Dedifferentiated amniotic fluid mesenchymal stem cell (primary cell): ENCODE measurements at regions not wholly inside any gene's neighbourhood (a gene's known extent, or its start where the extent isn't known, plus 50 kb on each side); places are given as distances from the start of the nearest gene placed in this dataset.
A peak's percentile ranks its signal among the peaks of the same experiment; 100 is the strongest.
"Not testable (repeated sequence)": the region's sequence is repeated elsewhere in the genome, so short reads cannot be mapped to it uniquely, and the experiment has no call there.

Experiments
- DNase-seq: peaks from one replicate; pipeline ENCODE4 v3.0.0-alpha.2; 2016; ENCODE audit errors: extremely low spot score

DNA sequence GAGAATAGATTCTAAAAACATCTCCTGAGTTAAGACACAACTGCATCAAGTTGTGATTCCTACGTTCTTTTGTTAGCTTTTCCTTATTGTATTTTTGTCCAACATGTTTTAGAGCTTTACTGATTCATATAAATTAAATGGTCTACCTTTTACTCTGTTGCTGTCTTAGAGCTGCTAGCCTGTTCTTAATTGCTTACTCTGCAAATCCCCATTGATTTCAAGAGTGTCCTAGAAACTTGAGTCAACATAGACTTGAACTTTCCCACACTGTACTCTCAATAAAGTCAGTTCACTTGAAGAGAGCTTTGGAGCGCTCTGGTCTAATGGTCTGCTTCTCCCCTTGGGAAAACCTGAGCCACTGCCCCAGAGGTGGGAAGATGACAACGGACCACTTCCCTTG lies 343.9 kb downstream of the CCER1 start:
- DNase-seq = no peak

DNA sequence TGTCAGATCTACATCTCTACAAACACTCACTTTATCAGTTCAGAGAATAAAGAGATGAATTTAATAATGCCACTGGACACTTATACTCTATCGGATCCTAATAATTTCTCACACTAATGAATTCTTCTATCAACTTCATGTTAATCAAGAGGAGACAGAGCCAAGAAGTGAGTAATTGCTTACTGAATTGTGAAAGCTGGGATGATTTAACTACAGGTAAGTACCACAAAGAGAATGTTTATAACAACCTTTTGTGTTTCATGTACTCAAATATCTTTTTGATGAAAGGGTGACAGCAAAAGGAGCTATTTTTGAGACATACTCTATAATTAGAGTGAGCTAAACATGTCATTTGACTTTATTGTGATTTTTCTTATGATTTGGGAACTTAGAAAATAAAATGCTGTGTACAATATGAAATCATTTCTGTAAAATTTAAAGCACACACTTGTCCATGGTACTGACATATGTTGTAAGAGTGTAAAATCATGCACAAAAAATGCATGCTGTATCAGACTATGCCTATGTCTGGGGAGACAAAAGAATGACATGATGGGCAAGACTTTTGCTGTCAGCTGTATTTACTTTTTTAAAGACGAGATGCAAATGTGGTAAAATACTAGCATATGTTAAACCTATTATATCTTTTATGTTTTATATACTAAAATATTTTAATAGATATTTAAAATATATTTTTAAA lies 361.2 kb downstream of the CCER1 start:
- DNase-seq = no peak

DNA sequence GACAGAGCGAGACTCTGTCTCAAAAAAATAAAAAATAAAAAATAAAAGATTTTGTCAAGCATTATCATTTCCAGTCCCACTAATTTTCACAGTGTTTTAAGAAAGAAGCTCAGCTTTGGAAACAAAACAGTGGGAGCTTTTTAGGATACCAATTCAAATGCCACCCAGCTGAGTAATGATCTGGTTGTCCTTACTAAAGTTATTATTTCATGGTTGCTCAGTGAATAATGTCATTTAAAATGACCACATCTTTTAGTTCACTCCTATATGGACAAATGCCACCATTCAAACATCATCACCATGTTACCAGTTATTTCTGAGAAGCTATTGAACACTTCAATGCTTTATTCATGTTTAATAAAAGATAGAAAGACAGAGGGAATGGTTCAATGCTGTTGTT lies 365.0 kb downstream of the CCER1 start:
- no peak for DNase-seq

DNA sequence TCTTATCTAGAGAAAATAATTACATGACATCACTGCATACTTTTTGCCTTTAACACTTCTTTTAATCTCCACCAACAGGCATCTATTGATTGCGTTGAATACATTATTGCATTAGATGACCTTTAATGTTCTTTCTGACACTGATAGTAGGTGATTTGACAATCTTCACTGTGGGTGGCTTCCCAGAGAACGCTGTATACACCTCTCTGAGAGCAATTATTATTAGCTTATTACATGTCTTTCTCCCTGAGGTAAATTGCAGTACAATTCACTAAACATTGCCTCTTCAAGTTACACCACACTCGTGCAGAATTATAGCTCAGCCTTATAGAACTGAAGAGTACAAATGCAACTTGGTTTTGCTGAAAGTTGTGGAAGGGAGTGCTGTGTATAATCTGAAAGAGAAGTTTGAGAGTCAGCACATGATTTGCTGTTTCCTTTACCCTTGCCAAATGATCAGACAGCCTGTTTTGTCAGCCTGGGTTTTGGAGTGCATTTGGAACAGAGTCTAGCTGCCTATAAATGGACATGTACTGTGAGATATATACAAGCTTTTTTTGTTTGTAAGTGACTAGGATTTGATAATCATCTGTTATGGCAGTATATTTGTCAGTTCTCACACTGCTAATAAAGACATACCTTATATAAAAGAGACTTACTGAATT lies 369.2 kb downstream of the CCER1 start:
- no peak for DNase-seq

- DNase-seq = no peak
These were observed 378.3 kb downstream of the CCER1 start for GRCh38 chr12:90576707-90577106.

DNA sequence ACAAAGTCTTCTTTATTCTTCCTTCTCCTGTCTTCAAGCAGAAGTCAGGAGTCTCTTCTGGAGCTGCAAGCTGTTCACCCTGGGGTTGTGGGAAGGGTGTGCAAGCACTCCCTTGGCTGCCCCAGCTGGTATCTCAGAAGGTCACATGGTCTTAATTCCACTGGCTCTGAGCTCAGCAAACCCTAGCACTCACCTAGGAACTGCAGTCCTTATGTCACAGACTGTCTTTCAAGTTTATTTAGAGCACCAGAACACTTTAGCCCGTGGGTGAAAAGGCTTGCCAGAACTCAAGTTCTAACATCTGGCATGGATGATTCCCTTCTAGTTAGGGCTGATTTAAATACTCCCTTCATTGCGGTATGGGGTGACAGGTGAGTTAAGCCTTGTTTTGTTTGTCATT lies 379.0 kb downstream of the CCER1 start:
- DNase-seq = no peak

DNA sequence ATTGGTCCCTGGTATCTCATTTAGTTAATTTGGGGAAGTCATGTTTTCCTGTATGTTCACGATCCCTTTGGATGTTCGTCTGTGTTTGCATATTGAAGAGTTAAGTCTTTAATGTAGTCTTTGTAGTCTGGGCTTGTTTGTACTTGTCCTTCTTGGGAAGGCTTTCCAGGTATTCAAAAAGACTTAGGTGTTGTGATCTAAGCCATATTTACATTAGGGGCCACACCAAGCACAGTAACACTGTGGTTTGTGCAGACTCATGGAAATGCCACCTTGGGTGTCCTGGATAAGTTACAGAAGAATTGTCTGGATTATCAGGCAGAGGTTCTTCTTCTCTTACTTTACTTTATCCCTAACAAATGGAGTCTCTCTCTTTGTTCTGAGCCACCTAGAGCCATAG lies 380.3 kb downstream of the CCER1 start:
- DNase-seq = no peak

DNA sequence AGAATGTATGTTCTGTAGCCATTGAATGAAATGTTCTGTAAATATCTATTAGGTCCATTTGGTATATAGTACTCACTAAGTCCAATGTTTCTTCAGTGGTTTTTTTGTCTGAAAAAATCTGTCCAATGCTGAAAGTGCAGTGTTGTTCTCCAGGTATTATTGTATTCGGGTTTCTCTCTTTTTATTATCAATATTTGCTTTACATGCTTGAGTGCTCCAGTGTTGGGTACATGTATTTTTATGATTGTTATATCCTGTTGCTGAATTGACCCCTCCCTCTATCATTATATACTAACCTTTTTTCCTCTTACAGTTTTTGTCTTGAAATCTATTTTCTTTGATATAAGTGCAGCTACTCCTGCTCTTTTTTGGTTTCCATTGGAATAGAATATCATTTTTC lies 382.2 kb downstream of the CCER1 start:
- no peak for DNase-seq

DNA sequence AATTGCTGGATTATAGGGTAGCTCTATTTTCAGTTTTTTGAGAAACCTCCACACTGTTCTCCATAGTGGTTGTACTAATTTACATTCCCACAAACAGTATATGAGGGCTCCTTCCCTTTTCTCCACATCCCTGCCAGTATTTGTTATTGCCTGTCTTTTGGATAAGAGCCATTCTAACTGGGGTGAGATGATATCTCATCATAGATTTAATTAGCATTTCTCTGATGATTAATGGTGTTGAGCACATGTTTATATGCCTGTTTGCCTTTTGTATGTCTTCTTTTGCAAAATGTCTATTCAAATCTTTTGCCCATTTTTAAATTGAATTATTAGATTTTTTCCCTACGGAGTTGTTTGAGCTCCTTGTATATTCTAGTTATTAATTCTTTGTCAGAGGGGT lies 385.3 kb downstream of the CCER1 start:
- no peak for DNase-seq

DNA sequence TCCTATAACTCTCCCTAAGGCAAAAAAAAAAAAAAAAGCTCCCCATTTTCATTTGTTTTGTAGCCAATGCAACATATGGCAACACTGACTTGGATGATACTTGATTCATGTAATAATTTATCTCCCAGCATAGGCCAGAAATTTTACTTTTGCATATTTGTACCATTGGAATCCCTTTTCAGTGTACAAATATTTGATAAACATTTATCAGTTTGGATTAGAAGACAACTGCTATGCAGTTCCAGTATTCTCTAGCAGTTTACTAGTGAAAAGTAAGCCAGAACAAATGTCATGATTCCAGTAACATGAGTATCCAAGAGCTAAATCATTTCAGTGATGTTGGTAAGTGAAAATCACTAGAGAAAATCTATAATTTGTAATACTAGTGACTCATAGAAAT lies 392.3 kb downstream of the CCER1 start:
- DNase-seq = no peak

DNA sequence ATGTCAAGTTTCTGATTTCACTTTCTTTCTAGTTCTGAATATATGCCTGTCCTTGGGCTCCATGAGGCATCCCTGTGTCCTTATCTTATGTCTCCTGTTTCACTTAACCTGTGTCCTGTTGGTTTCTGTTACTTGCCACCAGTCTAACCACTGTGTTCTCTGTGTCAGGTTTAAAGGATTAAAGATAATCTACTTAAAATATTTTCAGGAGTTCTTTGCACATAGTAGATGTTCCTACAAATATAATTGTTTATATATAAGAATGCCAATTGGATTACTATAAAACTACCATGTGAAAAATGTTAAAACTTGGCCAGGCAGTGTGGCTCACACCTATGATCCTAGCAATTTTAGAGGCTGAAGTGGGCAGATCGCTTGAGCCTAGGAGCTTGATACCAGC lies 406.4 kb downstream of the CCER1 start:
- DNase-seq = no peak

- DNase-seq = no peak
These were observed 408.5 kb downstream of the CCER1 start for GRCh38 chr12:90546511-90546910.

DNA sequence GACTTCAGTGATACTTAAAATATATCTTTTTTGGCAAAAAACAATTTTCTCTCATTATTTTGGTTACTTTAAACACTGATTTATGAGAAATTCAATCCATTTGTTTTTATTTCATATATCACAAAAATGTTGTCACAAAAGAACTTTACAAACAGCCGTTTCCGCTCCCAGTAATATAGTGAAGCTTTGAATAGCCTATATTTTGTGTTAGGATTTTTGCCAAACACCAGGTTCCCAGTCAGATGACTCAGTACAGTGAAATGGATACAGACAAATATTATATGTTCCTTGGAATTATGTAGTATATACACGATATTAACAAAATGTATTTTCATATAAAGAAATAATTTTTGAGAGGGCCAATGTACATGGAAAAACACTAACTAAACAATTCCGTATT lies 411.1 kb downstream of the CCER1 start:
- no peak for DNase-seq

DNA sequence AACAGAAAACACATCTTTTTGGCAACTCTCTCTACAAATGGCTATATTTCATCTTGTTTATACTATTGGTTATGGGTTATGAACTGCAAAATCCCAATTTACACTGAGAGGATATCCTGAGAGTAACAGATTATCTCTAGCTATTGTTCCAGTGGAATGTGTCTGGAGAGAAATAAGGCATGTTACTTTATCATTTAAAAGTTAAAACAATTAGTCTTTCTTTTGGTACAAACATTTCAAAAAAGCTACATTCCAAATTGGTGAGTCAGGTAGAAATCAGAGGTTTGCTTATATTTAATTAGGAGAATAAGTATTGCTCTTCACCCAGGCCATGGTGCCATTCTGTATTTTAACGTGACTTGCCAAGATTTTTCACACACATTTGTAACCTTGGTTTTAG lies 411.6 kb downstream of the CCER1 start:
- no peak for DNase-seq

GRCh38 chr12:90542852-90543251 lies 412.1 kb downstream of the CCER1 start:
- not testable (repeated sequence) for DNase-seq

GRCh38 chr12:90533828-90534227 lies 421.1 kb downstream of the CCER1 start:
- not testable (repeated sequence) for DNase-seq

GRCh38 chr12:90520002-90520734 lies 434.8 kb downstream of the CCER1 start:
- DNase-seq = no peak

DNA sequence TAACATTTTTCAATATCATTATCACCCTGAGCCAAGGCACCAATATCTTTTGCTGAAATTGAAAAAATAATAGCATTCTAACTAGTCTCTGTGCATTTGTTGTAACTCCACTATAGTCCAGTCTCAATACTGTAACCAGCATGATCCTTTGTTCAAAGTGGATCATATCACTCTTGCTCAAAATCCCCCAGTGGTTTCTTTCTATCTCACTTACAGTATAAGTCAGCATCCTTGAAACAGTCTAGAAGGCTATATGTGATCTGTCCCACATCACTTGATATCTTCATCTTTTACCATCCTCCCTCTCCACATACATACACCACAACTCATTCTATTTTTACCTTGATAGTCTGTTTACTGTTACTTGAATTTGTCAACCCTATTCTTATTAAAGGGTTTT lies 435.7 kb downstream of the CCER1 start:
- DNase-seq = no peak

DNA sequence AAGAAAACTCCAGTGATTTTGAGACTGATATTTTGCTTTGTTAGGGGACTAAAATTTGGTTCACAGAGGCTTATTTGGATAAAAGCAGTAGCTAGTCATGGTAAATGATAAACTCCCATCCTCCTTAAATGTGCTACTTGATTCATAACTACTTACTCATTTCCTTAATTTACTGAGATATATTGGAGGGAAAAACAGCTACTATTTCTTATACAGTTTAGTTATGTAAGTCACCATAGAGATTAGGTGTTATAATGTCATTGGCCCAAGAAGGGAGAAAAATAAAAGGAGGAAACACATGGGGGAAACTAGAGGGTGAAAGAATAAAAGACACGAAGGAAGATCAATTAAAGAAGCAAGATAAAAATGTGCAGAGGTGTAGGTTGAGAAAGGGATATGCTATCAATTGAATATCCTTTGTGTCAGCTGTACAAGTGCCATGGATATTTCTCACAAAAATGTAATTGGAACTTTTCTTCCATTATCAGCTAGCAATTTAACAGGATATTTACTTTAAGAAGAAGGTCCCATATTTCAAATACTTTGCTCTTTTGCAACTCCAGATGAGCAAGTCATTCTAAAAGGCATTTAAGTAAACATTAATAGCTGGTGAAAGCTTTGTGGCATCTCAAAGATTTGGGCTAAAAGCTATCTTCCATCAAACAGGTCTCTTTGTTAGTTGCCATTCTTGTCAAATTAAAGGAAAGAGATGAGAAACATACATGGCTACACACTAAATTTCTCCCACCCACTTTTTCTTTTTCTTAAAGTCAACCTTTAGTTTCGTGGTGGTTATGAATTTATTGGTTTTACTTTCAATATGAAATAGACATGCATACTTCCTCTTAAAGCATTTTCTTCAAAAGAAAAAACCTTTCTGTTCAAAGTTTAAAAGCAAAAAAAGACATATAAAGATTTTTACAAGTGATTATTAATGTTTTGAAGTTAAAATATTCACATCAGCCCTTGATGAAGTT lies 439.5 kb downstream of the CCER1 start:
- peak; percentile 25 for DNase-seq

GRCh38 chr12:90514325-90514724 lies 440.7 kb downstream of the CCER1 start:
- DNase-seq = no peak

DNA sequence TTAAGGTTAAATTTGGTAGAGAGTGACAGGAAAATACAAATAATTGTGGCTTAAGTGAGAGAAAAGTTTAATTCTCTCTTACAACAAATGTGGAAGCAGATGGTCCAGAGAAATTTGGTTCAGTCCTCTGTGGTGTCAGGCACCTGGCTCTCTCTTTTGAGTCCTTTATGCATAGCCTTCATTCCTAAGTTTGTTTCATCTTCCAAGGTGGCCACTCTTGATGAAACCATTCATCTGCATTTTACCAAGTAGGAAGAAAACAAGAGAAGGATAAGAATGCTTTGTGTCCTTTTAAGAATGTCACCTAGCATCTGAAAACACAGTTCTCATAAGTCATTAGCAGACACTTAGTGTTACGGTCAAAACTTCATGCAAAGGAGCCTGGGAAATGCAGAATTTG lies 442.5 kb downstream of the CCER1 start:
- DNase-seq = no peak

GRCh38 chr12:90510948-90511347 lies 444.0 kb downstream of the CCER1 start:
- DNase-seq = peak; percentile 26
